B cell (primary cell): ENCODE measurements at regions not wholly inside any gene's neighbourhood (a gene's known extent, or its start where the extent isn't known, plus 50 kb on each side); places are given as distances from the start of the nearest gene placed in this dataset.

ENCODE experiments used
- ATAC-seq: fragments of 200-7000 bp; cut with Tn5 transposase; one replicate; pipeline ENCODE4 v1.10.0; 2021; ENCODE audit warnings: low read depth, mild to moderate bottlenecking, moderate number of reproducible peaks, moderate library complexity
- CTCF ChIA-PET: fragments of 350-600 bp; sonication (Branson Sonifier 250); formaldehyde crosslinking; loops from one replicate; lab custom pipeline; 2021; ENCODE audit warnings: antibody characterized with exemption, inconsistent platforms; lab: Charles Lee
- POLR2A ChIA-PET: fragments of 350-600 bp; sonication (Branson Sonifier 250); formaldehyde crosslinking; loops from one replicate; lab custom pipeline; 2021; ENCODE audit warnings: antibody characterized with exemption; lab: Charles Lee
- DNase-seq: peaks from one replicate; pipeline ENCODE4 v3.0.0; 2013
- H2AFZ ChIP-seq: 2 replicates; pipeline ENCODE4 v1.6.1; 2012; ENCODE audit warnings: mild to moderate bottlenecking, low read depth, low read length; ENCODE audit not compliant: insufficient read depth, poor library complexity, severe bottlenecking
- H3K27ac ChIP-seq, 2 donors: 1 replicate in 1 of 2; 2 replicates in 1 of 2; pipeline ENCODE4 v1.5.1; 2012 to 2013; ENCODE audit warnings: low read length in 2 of 2, mild to moderate bottlenecking in 2 of 2, moderate library complexity in 1 of 2
- H3K27me3 ChIP-seq, 4 experiments: fragments of 200-600 bp in 1 of 4; sonication (generic) in 1 of 4; replicated peaks in 1 of 4; 1 replicate in 2 of 4; 2 replicates in 2 of 4; pipeline versions ENCODE4 v1.6.1 to v1.7.0; 2013 to 2016; ENCODE audit warnings: low read length in 3 of 4, mild to moderate bottlenecking in 2 of 4, mixed read lengths in 1 of 4, moderate library complexity in 1 of 4; ENCODE audit not compliant: insufficient read depth in 4 of 4, control insufficient read depth in 3 of 4; ENCODE audit errors: control extremely low read depth in 1 of 4
- H3K36me3 ChIP-seq, 2 experiments: replicated peaks in 1 of 2; 1 replicate in 1 of 2; 2 replicates in 1 of 2; pipeline versions ENCODE4 v1.6.1 to v1.7.1; 2013; ENCODE audit warnings: low read length in 1 of 2; ENCODE audit not compliant: insufficient read depth in 2 of 2, control insufficient read depth in 1 of 2; ENCODE audit errors: control extremely low read depth in 1 of 2, extremely low read depth in 1 of 2
- H3K4me1 ChIP-seq, 2 donors: fragments of 200-600 bp in 1 of 2; sonication (generic) in 1 of 2; 1 replicate in 1 of 2; 2 replicates in 1 of 2; pipeline versions ENCODE4 v1.5.1 to v1.6.1; 2013 to 2017; ENCODE audit warnings: low read length in 2 of 2; ENCODE audit not compliant: control insufficient read depth in 2 of 2, insufficient read depth in 2 of 2
- H3K4me2 ChIP-seq: replicated peaks from 2 replicates; pipeline ENCODE3; 2012; ENCODE audit warnings: mild to moderate bottlenecking, low read depth, low read length; ENCODE audit not compliant: poor library complexity, severe bottlenecking
- H3K4me3 ChIP-seq, 5 experiments: fragments of 200-600 bp in 1 of 5; sonication (generic) in 1 of 5; 1 replicate in 3 of 5; 2 replicates in 2 of 5; pipeline versions ENCODE4 v1.5.1 to v1.7.0; 2011 to 2016; ENCODE audit warnings: low read length in 4 of 5, mild to moderate bottlenecking in 4 of 5, low read depth in 2 of 5, control low read depth in 1 of 5, moderate library complexity in 1 of 5; ENCODE audit not compliant: insufficient read depth in 1 of 5; ENCODE audit errors: control extremely low read depth in 1 of 5, extremely low read depth in 1 of 5
- H3K79me2 ChIP-seq: fragments of 200-600 bp; sonication (generic); one replicate; pipeline ENCODE4 v1.6.0; 2016; ENCODE audit warnings: low read length; ENCODE audit not compliant: control insufficient read depth, insufficient read depth
- H3K9ac ChIP-seq: fragments of 200-600 bp; sonication (generic); 2 replicates; pipeline ENCODE4 v1.6.1; 2017; ENCODE audit warnings: mild to moderate bottlenecking, low read length, moderate library complexity
- H3K9me3 ChIP-seq, 3 donors: one replicate each; pipeline versions ENCODE4 v1.6.1 to v1.7.1; 2013; ENCODE audit warnings: low read length in 2 of 3; ENCODE audit not compliant: control insufficient read depth in 2 of 3, insufficient read depth in 1 of 3; ENCODE audit errors: control extremely low read depth in 1 of 3
- H4K20me1 ChIP-seq: 2 replicates; pipeline ENCODE4 v1.6.0; 2012; ENCODE audit warnings: mild to moderate bottlenecking, low read length; ENCODE audit not compliant: insufficient read depth, control insufficient read depth, poor library complexity, severe bottlenecking
- H3K27ac Mint-ChIP-seq: one replicate; pipeline ENCODE4 v1.8.0; 2021; ENCODE audit warnings: mixed read lengths
- H3K27me3 Mint-ChIP-seq: one replicate; pipeline ENCODE4 v1.8.0; 2021; ENCODE audit warnings: mixed read lengths
- H3K4me1 Mint-ChIP-seq: one replicate; pipeline ENCODE4 v1.8.0; 2021; ENCODE audit warnings: mixed read lengths
- H3K4me3 Mint-ChIP-seq: one replicate; pipeline ENCODE4 v1.8.0; 2021; ENCODE audit warnings: mixed read lengths
- H3K9me3 Mint-ChIP-seq: one replicate; pipeline ENCODE4 v1.8.0; 2022; ENCODE audit warnings: mixed read lengths; ENCODE audit not compliant: insufficient read depth
- CTCF ChIP-seq: fragments of 200-600 bp; IDR thresholded peaks from one replicate; pipeline ENCODE4 v1.8.0; 2022; ENCODE audit warnings: antibody characterized with exemption, mild to moderate bottlenecking
- EZH2 ChIP-seq: IDR thresholded peaks from 2 replicates; pipeline ENCODE4 v1.6.1; 2012; ENCODE audit warnings: borderline replicate concordance, low read depth, mild to moderate bottlenecking, moderate library complexity, low read length; ENCODE audit not compliant: insufficient read depth, poor library complexity, severe bottlenecking
- WGBS: methylation state at CpG from one replicate; pipeline ENCODE4 v1.1.5; 2013; ENCODE audit warnings: missing lambda C conversion rate; ENCODE audit not compliant: insufficient coverage; 5-methylcytosine and 5-hydroxymethylcytosine counted together
- intact Hi-C: fragments of 100-400 bp; cut with micrococcal nuclease; formaldehyde crosslinking; loops from one replicate; pipeline ENCODE4 v1.10.0; 2022

GRCh38 chr6:133634474-133634873 lies 254.4 kb upstream of the TCF21 start:
- H3K9ac ChIP-seq: no peak overlapping the region
- no peaks in the 10 kb centered on the region for H3K36me3 ChIP-seq
- no peaks in the 10 kb centered on the region for H3K9me3 ChIP-seq
- no peak overlapping the region for H3K4me3 Mint-ChIP-seq
- no peak for TF ChIP-seq EZH2
- TF ChIP-seq CTCF: no peak
- H2AFZ ChIP-seq: no peak overlapping the region
- peaks cover 5% of the 10 kb centered on the region for H3K9me3 Mint-ChIP-seq
- no peak overlapping the region for H3K4me2 ChIP-seq
- H3K27ac ChIP-seq: no peak overlapping the region
- no peaks in the 10 kb centered on the region for H3K27me3 Mint-ChIP-seq
- no peaks in the 10 kb centered on the region for H4K20me1 ChIP-seq
- intact Hi-C loops: no loop called here
- H3K4me3 ChIP-seq: no peak overlapping the region
- DNase-seq (no peak), ATAC-seq (no peak)
- ChIA-PET CTCF (no interaction called here), POLR2A (no interaction called here)
- no peak overlapping the region for H3K27ac Mint-ChIP-seq
- WGBS: 88% methylated on average over 3 of the region's 3 CpGs
- H3K4me1 ChIP-seq: no peaks in the 10 kb centered on the region
- H3K4me1 Mint-ChIP-seq: no peaks in the 10 kb centered on the region
- H3K79me2 ChIP-seq: no peaks in the 10 kb centered on the region
- H3K27me3 ChIP-seq: no peaks in the 10 kb centered on the region

- H3K27ac Mint-ChIP-seq: no peak overlapping the region
- ATAC-seq: no peak
- H4K20me1 ChIP-seq: no peaks in the 10 kb centered on the region
These were observed 253.5 kb upstream of the TCF21 start for GRCh38 chr6:133635447-133635846.

More at GRCh38 chr6:133635447-133635846, 253.5 kb upstream of the TCF21 start:
- 75% methylated on average over 2 of the region's 2 CpGs for WGBS
- intact Hi-C loops: no loop called here
- POLR2A ChIA-PET: no interaction called here
- Histone ChIP-seq H3K4me2 (no peak overlapping the region), H2AFZ (no peak overlapping the region), H3K9me3 (no peaks in the 10 kb centered on the region), H3K27me3 (no peaks in the 10 kb centered on the region), H3K79me2 (no peaks in the 10 kb centered on the region), H3K9ac (no peak overlapping the region), H3K4me3 (no peak overlapping the region), H3K36me3 (no peaks in the 10 kb centered on the region), H3K4me1 (no peaks in the 10 kb centered on the region), H3K27ac (no peak overlapping the region)
- Mint-ChIP-seq H3K27me3 (no peaks in the 10 kb centered on the region), H3K9me3 (peaks cover 5% of the 10 kb centered on the region), H3K4me3 (no peak overlapping the region), H3K4me1 (no peaks in the 10 kb centered on the region)
- TF ChIP-seq EZH2 (no peak), CTCF (no peak)
- no peak for DNase-seq
- CTCF ChIA-PET: no interaction called here
